H1 (cell line): ENCODE measurements at regions not wholly inside any gene's neighbourhood (a gene's known extent, or its start where the extent isn't known, plus 50 kb on each side); places are given as distances from the start of the nearest gene placed in this dataset.

Experiments used
- CTCF ChIA-PET: fragments of 300-600 bp; sonication (Branson Sonifier 250); formaldehyde crosslinking; loops from one replicate; lab custom pipeline; 2021; ENCODE audit not compliant: partially characterized antibody; lab: Charles Lee
- POLR2A ChIA-PET: fragments of 300-600 bp; sonication (Branson Sonifier 250); formaldehyde crosslinking; loops from one replicate; lab custom pipeline; 2021; ENCODE audit warnings: inconsistent platforms; ENCODE audit not compliant: partially characterized antibody; lab: Charles Lee
- DNase-seq, 2 experiments: peaks; one replicate each; pipeline versions ENCODE4 v3.0.0 to v3.0.0-alpha.2; 2010 to 2022; ENCODE audit warnings: low spot score in 2 of 2, low read depth in 1 of 2, mixed read lengths in 1 of 2
- FAIRE-seq: peaks from 2 replicates; lab custom pipeline; 2011; peaks lifted over from hg19 to GRCh38; lab: Jason Lieb, UNC
- H2AFZ ChIP-seq: 2 replicates; pipeline ENCODE4 v1.8.1; 2012; ENCODE audit warnings: low read length, inconsistent platforms
- H2AK5ac ChIP-seq: 2 replicates; pipeline ENCODE4 v1.6.1; 2013; ENCODE audit warnings: low read depth, low read length
- H2BK120ac ChIP-seq: replicated peaks from 2 replicates; pipeline ENCODE3; 2013; ENCODE audit warnings: low read depth, low read length, inconsistent platforms
- H2BK12ac ChIP-seq: 2 replicates; pipeline ENCODE4 v1.6.1; 2013; ENCODE audit warnings: low read depth, low read length
- H2BK15ac ChIP-seq: 2 replicates; pipeline ENCODE4 v1.6.1; 2013; ENCODE audit warnings: low read length
- H2BK20ac ChIP-seq: 2 replicates; pipeline ENCODE4 v1.6.1; 2013; ENCODE audit warnings: low read length
- H2BK5ac ChIP-seq: 2 replicates; pipeline ENCODE4 v1.6.1; 2013; ENCODE audit warnings: low read depth, low read length
- H3K14ac ChIP-seq: 2 replicates; pipeline ENCODE4 v1.6.1; 2013; ENCODE audit warnings: inconsistent platforms; ENCODE audit not compliant: insufficient read length
- H3K18ac ChIP-seq: 2 replicates; pipeline ENCODE4 v1.6.1; 2013; ENCODE audit warnings: low read length; ENCODE audit errors: extremely low read depth
- H3K23ac ChIP-seq: 2 replicates; pipeline ENCODE4 v1.6.1; 2013; ENCODE audit warnings: inconsistent platforms; ENCODE audit not compliant: insufficient read length
- H3K23me2 ChIP-seq: 2 replicates; pipeline ENCODE4 v1.6.1; 2013; ENCODE audit warnings: low read depth, low read length
- H3K27ac ChIP-seq: 2 replicates; pipeline ENCODE4 v1.6.1; 2011; ENCODE audit warnings: low read depth, low read length, inconsistent platforms
- H3K27me3 ChIP-seq, 4 experiments: replicated peaks in 1 of 4; 1 replicate in 1 of 4; 2 replicates in 3 of 4; pipeline versions ENCODE4 v1.6.1 to v1.8.1; 2011 to 2013; ENCODE audit warnings: low read length in 3 of 4, mild to moderate bottlenecking in 3 of 4, inconsistent platforms in 2 of 4, mixed read lengths in 2 of 4, moderate library complexity in 1 of 4; ENCODE audit not compliant: control insufficient read depth in 3 of 4, insufficient read depth in 3 of 4; ENCODE audit errors: extremely low read depth in 1 of 4
- H3K36me3 ChIP-seq, 4 experiments: 2 replicates each; pipeline versions ENCODE4 v1.6.1 to v1.8.1; 2011 to 2013; ENCODE audit warnings: mild to moderate bottlenecking in 4 of 4, low read length in 3 of 4, moderate library complexity in 2 of 4, control low read depth in 1 of 4, inconsistent platforms in 1 of 4; ENCODE audit not compliant: insufficient read depth in 4 of 4, control insufficient read depth in 2 of 4
- H3K4ac ChIP-seq: replicated peaks from 2 replicates; pipeline ENCODE3; 2013; ENCODE audit warnings: low read length, low read depth, mixed read lengths, inconsistent platforms; ENCODE audit not compliant: insufficient read length
- H3K4me1 ChIP-seq, 4 experiments: replicated peaks in 1 of 4; 1 replicate in 1 of 4; 2 replicates in 3 of 4; pipeline versions ENCODE4 v1.6.1 to v1.8.1; 2011 to 2013; ENCODE audit warnings: low read length in 3 of 4, inconsistent platforms in 2 of 4, mixed read lengths in 1 of 4; ENCODE audit not compliant: insufficient read depth in 4 of 4, control insufficient read depth in 3 of 4
- H3K4me2 ChIP-seq, 2 experiments: 2 replicates each; pipeline versions ENCODE4 v1.6.1 to v1.8.1; 2011 to 2013; ENCODE audit warnings: low read depth in 2 of 2, low read length in 2 of 2, control low read depth in 1 of 2, inconsistent platforms in 1 of 2, mild to moderate bottlenecking in 1 of 2; ENCODE audit not compliant: insufficient read depth in 1 of 2
- H3K4me3 ChIP-seq, 4 experiments: fragments of 200-600, 300-600 bp in 1 of 4; sonication (generic), shearing (Covaris generic), sonication (Bioruptor Twin) in 1 of 4; 2 replicates each; pipeline versions ENCODE4 v1.5.1 to v1.8.1; 2011 to 2016; ENCODE audit warnings: low read length in 4 of 4, low read depth in 3 of 4, control low read depth in 2 of 4, inconsistent platforms in 2 of 4, mild to moderate bottlenecking in 2 of 4, mixed read lengths in 1 of 4, moderate library complexity in 1 of 4; ENCODE audit not compliant: insufficient read depth in 2 of 4; ENCODE audit errors: extremely low read depth in 1 of 4
- H3K56ac ChIP-seq: replicated peaks from 2 replicates; pipeline ENCODE3; 2013; ENCODE audit warnings: low read depth, mild to moderate bottlenecking, mixed read lengths, low read length, inconsistent platforms; ENCODE audit not compliant: insufficient read length
- H3K79me1 ChIP-seq: 2 replicates; pipeline ENCODE4 v1.6.1; 2013; ENCODE audit warnings: low read depth, low read length, control low read depth
- H3K79me2 ChIP-seq, 2 experiments: 2 replicates each; pipeline versions ENCODE4 v1.6.1 to v1.8.1; 2012 to 2013; ENCODE audit warnings: low read length in 2 of 2, mild to moderate bottlenecking in 2 of 2, inconsistent platforms in 1 of 2; ENCODE audit not compliant: insufficient read depth in 2 of 2, control insufficient read depth in 1 of 2
- H3K9ac ChIP-seq, 4 experiments: replicated peaks in 1 of 4; 1 replicate in 1 of 4; 2 replicates in 3 of 4; pipeline versions ENCODE4 v1.6.1 to v1.8.1; 2011 to 2013; ENCODE audit warnings: low read depth in 3 of 4, low read length in 3 of 4, control low read depth in 2 of 4, mild to moderate bottlenecking in 2 of 4, moderate library complexity in 2 of 4, inconsistent platforms in 1 of 4; ENCODE audit errors: extremely low read depth in 1 of 4
- H3K9me3 ChIP-seq, 2 experiments: 2 replicates each; pipeline versions ENCODE4 v1.6.1 to v1.8.1; 2012 to 2013; ENCODE audit warnings: mild to moderate bottlenecking in 2 of 2, moderate library complexity in 2 of 2, control low read depth in 1 of 2, inconsistent platforms in 1 of 2, low read depth in 1 of 2, low read length in 1 of 2, mixed read lengths in 1 of 2; ENCODE audit not compliant: insufficient read depth in 2 of 2
- H4K20me1 ChIP-seq, 2 experiments: replicated peaks in 1 of 2; 2 replicates each; pipeline versions ENCODE3 to v1.8.1; 2011 to 2013; ENCODE audit warnings: inconsistent platforms in 2 of 2, low read length in 2 of 2, mild to moderate bottlenecking in 1 of 2; ENCODE audit not compliant: insufficient read depth in 2 of 2, control insufficient read depth in 1 of 2
- H4K5ac ChIP-seq: 2 replicates; pipeline ENCODE4 v1.6.1; 2013; ENCODE audit warnings: low read length, low read depth, mixed read lengths, inconsistent platforms; ENCODE audit not compliant: insufficient read length
- H4K8ac ChIP-seq: 2 replicates; pipeline ENCODE4 v1.8.0; 2013; ENCODE audit warnings: mild to moderate bottlenecking, moderate library complexity, low read length, inconsistent platforms; ENCODE audit not compliant: insufficient read depth; ENCODE audit errors: extremely low read depth
- H4K91ac ChIP-seq: replicated peaks from 2 replicates; pipeline ENCODE3; 2013; ENCODE audit warnings: low read length, mixed read lengths, inconsistent platforms; ENCODE audit not compliant: insufficient read length
- NANOG ChIP-seq: IDR thresholded peaks from 2 replicates; pipeline ENCODE4 v1.6.1; 2011; ENCODE audit warnings: low read length, low read depth, mild to moderate bottlenecking, inconsistent platforms; ENCODE audit not compliant: insufficient read depth, poor library complexity, severe bottlenecking
- RBBP5 ChIP-seq: IDR thresholded peaks from 2 replicates; pipeline ENCODE4 v1.7.1; 2012; ENCODE audit warnings: low read depth, mild to moderate bottlenecking, inconsistent platforms, low read length, moderate library complexity, borderline replicate concordance
- SAP30 ChIP-seq: fragments of 300-600 bp; sonication (generic); IDR thresholded peaks from 2 replicates; pipeline ENCODE4 v1.7.1; 2012; ENCODE audit warnings: low read length, moderate library complexity, mild to moderate bottlenecking, inconsistent platforms; ENCODE audit not compliant: insufficient read depth, insufficient replicate concordance
- WGBS, 2 experiments: shearing (Covaris generic) in 1 of 2; methylation state at CpG; one replicate each; pipeline versions ENCODE4 v1.1.6 to v1.1.7; 2013 to 2015; ENCODE audit warnings: low lambda C conversion rate in 2 of 2, mixed read lengths in 2 of 2, inconsistent platforms in 1 of 2, low coverage in 1 of 2, missing lambda C conversion rate in 1 of 2; ENCODE audit not compliant: insufficient replicate concordance in 2 of 2, insufficient coverage in 1 of 2, insufficient read length in 1 of 2; ENCODE audit errors: extremely low coverage in 1 of 2, missing lambda C conversion rate in 1 of 2; 5-methylcytosine and 5-hydroxymethylcytosine counted together

DNA sequence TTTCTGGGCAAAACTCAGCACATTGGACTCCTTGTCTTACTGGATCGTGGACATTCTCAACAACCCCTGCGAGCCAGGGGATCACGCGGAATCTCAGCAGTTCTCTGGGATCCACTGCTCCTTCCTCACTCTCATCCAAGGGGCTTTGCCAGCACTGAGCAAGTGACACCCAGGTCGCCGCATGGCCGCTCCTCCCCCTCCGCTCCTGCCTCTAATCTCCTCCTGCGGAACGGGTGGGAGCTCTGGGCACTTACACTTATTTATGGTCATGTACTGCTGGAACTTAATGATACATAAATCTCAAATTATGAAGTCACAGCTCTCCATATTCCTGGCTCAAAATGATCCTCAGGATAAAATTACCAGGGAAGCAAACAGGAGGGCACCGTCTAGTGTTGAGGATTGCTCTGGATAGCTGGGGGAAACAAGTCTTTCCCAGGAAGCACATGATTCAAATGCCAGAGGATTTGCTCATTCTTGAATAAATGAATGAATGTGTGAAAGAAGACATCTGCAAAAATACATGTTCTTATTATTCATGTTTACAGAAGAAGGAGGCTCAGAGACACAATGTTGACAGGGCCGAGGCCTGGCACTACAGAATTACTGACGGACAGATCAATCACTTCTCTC, 1077.3 kb downstream of the TBC1D22A start:
- Histone ChIP-seq H3K36me3 (no peaks in the 10 kb centered on the region), H3K23me2 (no peaks in the 10 kb centered on the region), H3K4me2 (no peak overlapping the region), H3K23ac (no peak overlapping the region), H3K9me3 (no peaks in the 10 kb centered on the region), H4K20me1 (no peaks in the 10 kb centered on the region), H2AFZ (no peak overlapping the region), H2BK12ac (no peak overlapping the region), H3K4me1 (no peaks in the 10 kb centered on the region; a peak in 1 of 7 replicates), H3K79me1 (no peaks in the 10 kb centered on the region), H3K27ac (no peak overlapping the region), H3K27me3 (no peaks in the 10 kb centered on the region; a peak in 1 of 7 replicates), H4K5ac (no peak overlapping the region), H3K4ac (no peak overlapping the region), H3K9ac (no peak overlapping the region), H2BK120ac (no peak overlapping the region), H2AK5ac (no peak overlapping the region), H3K4me3 (no peak overlapping the region), H3K56ac (no peak overlapping the region), H3K79me2 (no peaks in the 10 kb centered on the region), H2BK5ac (no peak overlapping the region), H2BK15ac (no peak overlapping the region), H3K18ac (no peak overlapping the region), H4K91ac (no peak overlapping the region), H3K14ac (no peak overlapping the region), H2BK20ac (no peak overlapping the region), H4K8ac (peak overlapping the region; percentile 19)
- 95% methylated on average over 13 of the region's 13 CpGs; no CpG with 5 or more reads in 1 of the 2 experiments for WGBS, 2 experiments
- DNase-seq: no peak
- ChIA-PET POLR2A (no interaction called here), CTCF (interaction anchor here (0.6 to 1.3 kb wide), 4 partner anchors 125 to 1013 kb away, joined by 3 read pairs; no protein-coding TSS in a partner anchor)
- FAIRE-seq: no peak
- no peak for TF ChIP-seq RBBP5
- TF ChIP-seq NANOG: no peak
- TF ChIP-seq SAP30: no peak
